SK-N-SH treated with all-trans-retinoic acid at 6 μM for 48 hours (cell line): ENCODE measurements at regions not wholly inside any gene's neighbourhood (a gene's known extent, or its start where the extent isn't known, plus 50 kb on each side); places are given as distances from the start of the nearest gene placed in this dataset.

Experiments used
- ATAC-seq: fragments of 200-7000 bp; cut with Tn5 transposase; 3 replicates; pipeline ENCODE4 v1.9.1; 2020; ENCODE audit warnings: mild to moderate bottlenecking, moderate library complexity
- ARNTL ChIP-seq: fragments of 450-650 bp; formaldehyde crosslinking; IDR thresholded peaks from 2 replicates; pipeline ENCODE4 v1.5.0; 2020; ENCODE audit warnings: low read depth, mild to moderate bottlenecking, moderate library complexity, borderline replicate concordance
- BACH2 ChIP-seq: fragments of 250-450 bp; sonication (Bioruptor Pico); IDR thresholded peaks from 2 replicates; pipeline ENCODE4 v1.9.0; 2021; ENCODE audit warnings: mild to moderate bottlenecking, borderline replicate concordance
- CSDC2 ChIP-seq: fragments of 250-450 bp; sonication (Bioruptor Pico); IDR thresholded peaks from 2 replicates; pipeline ENCODE4 v1.5.0; 2020; ENCODE audit warnings: mild to moderate bottlenecking, moderate library complexity
- CSRNP3 ChIP-seq: fragments of 250-450 bp; sonication (Bioruptor Pico); IDR thresholded peaks from 2 replicates; pipeline ENCODE4 v1.5.1; 2021; ENCODE audit warnings: mild to moderate bottlenecking, moderate library complexity
- ESRRG ChIP-seq: fragments of 250-450 bp; sonication (Bioruptor Pico); IDR thresholded peaks from 2 replicates; pipeline ENCODE4 v1.6.1; 2021; ENCODE audit warnings: mild to moderate bottlenecking
- GLIS3 ChIP-seq: fragments of 250-450 bp; sonication (Bioruptor Pico); IDR thresholded peaks from 2 replicates; pipeline ENCODE4 v1.5.0; 2020; ENCODE audit warnings: mild to moderate bottlenecking, moderate library complexity
- OSR1 ChIP-seq: fragments of 250-450 bp; sonication (Bioruptor Pico); IDR thresholded peaks from 2 replicates; pipeline ENCODE4 v1.8.0; 2022; ENCODE audit warnings: moderate library complexity, mild to moderate bottlenecking, inconsistent platforms
- PATZ1 ChIP-seq: fragments of 250-450 bp; sonication (Bioruptor Pico); IDR thresholded peaks from 2 replicates; pipeline ENCODE4 v1.8.0; 2020; ENCODE audit warnings: mild to moderate bottlenecking, moderate library complexity, borderline replicate concordance
- PPARA ChIP-seq: fragments of 250-450 bp; sonication (Bioruptor Pico); IDR thresholded peaks from 2 replicates; pipeline ENCODE4 v1.5.0; 2020; ENCODE audit warnings: mild to moderate bottlenecking, borderline replicate concordance
- RARB ChIP-seq: fragments of 250-450 bp; sonication (Bioruptor Pico); IDR thresholded peaks from 2 replicates; pipeline ENCODE4 v1.8.0; 2021; ENCODE audit warnings: mild to moderate bottlenecking, moderate library complexity
- SNAI2 ChIP-seq: fragments of 250-450 bp; sonication (Bioruptor Pico); IDR thresholded peaks from 2 replicates; pipeline ENCODE4 v1.5.0; 2020; ENCODE audit warnings: mild to moderate bottlenecking, moderate library complexity
- TCF4 ChIP-seq: fragments of 250-450 bp; sonication (Bioruptor Pico); IDR thresholded peaks from 2 replicates; pipeline ENCODE4 v1.8.0; 2021; ENCODE audit warnings: mild to moderate bottlenecking, moderate library complexity, borderline replicate concordance
- TOX ChIP-seq: fragments of 250-450 bp; sonication (Bioruptor Pico); IDR thresholded peaks from 2 replicates; pipeline ENCODE4 v1.8.0; 2021; ENCODE audit warnings: mild to moderate bottlenecking, moderate library complexity, borderline replicate concordance
- ZC3H10 ChIP-seq: fragments of 250-450 bp; sonication (Bioruptor Pico); IDR thresholded peaks from 2 replicates; pipeline ENCODE4 v1.5.1; 2021; ENCODE audit warnings: mild to moderate bottlenecking, moderate library complexity
- ZFP3 ChIP-seq: fragments of 250-450 bp; sonication (Bioruptor Pico); IDR thresholded peaks from 2 replicates; pipeline ENCODE4 v1.5.0; 2020; ENCODE audit warnings: mild to moderate bottlenecking, moderate library complexity
- ZFP30 ChIP-seq: fragments of 450-650 bp; formaldehyde crosslinking; IDR thresholded peaks from 2 replicates; pipeline ENCODE4 v1.5.0; 2022; ENCODE audit warnings: mild to moderate bottlenecking, moderate library complexity
- ZNF565 ChIP-seq: fragments of 450-650 bp; formaldehyde crosslinking; conservative IDR thresholded peaks from 2 replicates; pipeline ENCODE4 v1.5.0; 2020; ENCODE audit warnings: low read depth, mild to moderate bottlenecking, moderate library complexity
- ZNF70 ChIP-seq: fragments of 450-650 bp; formaldehyde crosslinking; IDR thresholded peaks from 2 replicates; pipeline ENCODE4 v1.5.0; 2020; ENCODE audit warnings: mild to moderate bottlenecking, moderate library complexity
- TF ChIP-seq, protein P1 (sequence below): fragments of 250-450 bp; sonication (Bioruptor Pico); IDR thresholded peaks from 2 replicates; pipeline ENCODE4 v1.5.1; 2020; ENCODE audit warnings: low read depth, mild to moderate bottlenecking, moderate library complexity
- TF ChIP-seq, protein P2 (sequence below): fragments of 250-450 bp; sonication (Bioruptor Pico); IDR thresholded peaks from 2 replicates; pipeline ENCODE4 v1.5.0; 2020; ENCODE audit warnings: mild to moderate bottlenecking, moderate library complexity
- TF ChIP-seq, protein P3 (sequence below): fragments of 250-450 bp; sonication (Bioruptor Pico); IDR thresholded peaks from 2 replicates; pipeline ENCODE4 v1.8.0; 2021; ENCODE audit warnings: low read depth, mild to moderate bottlenecking, moderate library complexity, borderline replicate concordance

DNA sequence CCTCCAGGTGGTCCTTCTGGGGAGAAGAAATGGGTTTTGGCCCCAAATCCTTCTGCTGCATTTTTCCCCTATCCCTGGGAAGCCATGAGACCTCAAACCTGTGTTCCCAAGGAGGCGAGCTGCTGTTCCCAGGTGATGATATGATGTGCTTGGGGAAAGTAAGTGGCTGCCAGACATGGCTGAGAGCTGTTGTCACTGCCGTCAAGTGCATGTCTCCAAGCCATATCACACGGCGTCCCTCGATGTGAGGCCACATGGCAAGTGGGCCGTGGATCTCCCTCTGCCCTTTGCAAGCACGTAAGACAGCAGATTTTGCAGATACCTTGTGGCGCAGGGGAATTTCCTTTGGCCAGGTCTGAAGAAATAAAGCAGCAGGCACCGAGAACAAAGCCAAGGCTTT, 103.7 kb upstream of the CD93 start:
- no peak for TF ChIP-seq SNAI2
- no peak for TF ChIP-seq ZC3H10 (CRISPR knock-in tag)
- no peak for TF ChIP-seq CSDC2 (CRISPR knock-in tag)
- no peak for TF ChIP-seq ESRRG (CRISPR knock-in tag)
- TF ChIP-seq TOX (CRISPR knock-in tag) = no peak
- TF ChIP-seq BACH2 = no peak
- TF ChIP-seq RARB (CRISPR knock-in tag) = no peak
- no peak for TF ChIP-seq ZNF70 (CRISPR knock-in tag)
- no peak for TF ChIP-seq CSRNP3
- TF ChIP-seq, protein P1, sequence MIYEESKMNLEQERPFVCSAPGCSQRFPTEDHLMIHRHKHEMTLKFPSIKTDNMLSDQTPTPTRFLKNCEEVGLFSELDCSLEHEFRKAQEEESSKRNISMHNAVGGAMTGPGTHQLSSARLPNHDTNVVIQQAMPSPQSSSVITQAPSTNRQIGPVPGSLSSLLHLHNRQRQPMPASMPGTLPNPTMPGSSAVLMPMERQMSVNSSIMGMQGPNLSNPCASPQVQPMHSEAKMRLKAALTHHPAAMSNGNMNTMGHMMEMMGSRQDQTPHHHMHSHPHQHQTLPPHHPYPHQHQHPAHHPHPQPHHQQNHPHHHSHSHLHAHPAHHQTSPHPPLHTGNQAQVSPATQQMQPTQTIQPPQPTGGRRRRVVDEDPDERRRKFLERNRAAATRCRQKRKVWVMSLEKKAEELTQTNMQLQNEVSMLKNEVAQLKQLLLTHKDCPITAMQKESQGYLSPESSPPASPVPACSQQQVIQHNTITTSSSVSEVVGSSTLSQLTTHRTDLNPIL (CRISPR knock-in tag) = no peak
- no peak for TF ChIP-seq PATZ1 (CRISPR knock-in tag)
- TF ChIP-seq ZFP30 (CRISPR knock-in tag) = no peak
- TF ChIP-seq ARNTL = no peak
- TF ChIP-seq ZNF565 (CRISPR knock-in tag) = no peak
- no peak for TF ChIP-seq GLIS3 (CRISPR knock-in tag)
- TF ChIP-seq OSR1 (CRISPR knock-in tag) = no peak
- ATAC-seq = no peak

- ATAC-seq = no peak
- TF ChIP-seq TCF4 (CRISPR knock-in tag) = no peak
- TF ChIP-seq ZFP30 (CRISPR knock-in tag) = no peak
- TF ChIP-seq ZNF70 (CRISPR knock-in tag) = no peak
- no peak for TF ChIP-seq ESRRG (CRISPR knock-in tag)
- no peak for TF ChIP-seq PATZ1 (CRISPR knock-in tag)
- no peak for TF ChIP-seq RARB (CRISPR knock-in tag)
- TF ChIP-seq BACH2 = no peak
- TF ChIP-seq, protein P2, sequence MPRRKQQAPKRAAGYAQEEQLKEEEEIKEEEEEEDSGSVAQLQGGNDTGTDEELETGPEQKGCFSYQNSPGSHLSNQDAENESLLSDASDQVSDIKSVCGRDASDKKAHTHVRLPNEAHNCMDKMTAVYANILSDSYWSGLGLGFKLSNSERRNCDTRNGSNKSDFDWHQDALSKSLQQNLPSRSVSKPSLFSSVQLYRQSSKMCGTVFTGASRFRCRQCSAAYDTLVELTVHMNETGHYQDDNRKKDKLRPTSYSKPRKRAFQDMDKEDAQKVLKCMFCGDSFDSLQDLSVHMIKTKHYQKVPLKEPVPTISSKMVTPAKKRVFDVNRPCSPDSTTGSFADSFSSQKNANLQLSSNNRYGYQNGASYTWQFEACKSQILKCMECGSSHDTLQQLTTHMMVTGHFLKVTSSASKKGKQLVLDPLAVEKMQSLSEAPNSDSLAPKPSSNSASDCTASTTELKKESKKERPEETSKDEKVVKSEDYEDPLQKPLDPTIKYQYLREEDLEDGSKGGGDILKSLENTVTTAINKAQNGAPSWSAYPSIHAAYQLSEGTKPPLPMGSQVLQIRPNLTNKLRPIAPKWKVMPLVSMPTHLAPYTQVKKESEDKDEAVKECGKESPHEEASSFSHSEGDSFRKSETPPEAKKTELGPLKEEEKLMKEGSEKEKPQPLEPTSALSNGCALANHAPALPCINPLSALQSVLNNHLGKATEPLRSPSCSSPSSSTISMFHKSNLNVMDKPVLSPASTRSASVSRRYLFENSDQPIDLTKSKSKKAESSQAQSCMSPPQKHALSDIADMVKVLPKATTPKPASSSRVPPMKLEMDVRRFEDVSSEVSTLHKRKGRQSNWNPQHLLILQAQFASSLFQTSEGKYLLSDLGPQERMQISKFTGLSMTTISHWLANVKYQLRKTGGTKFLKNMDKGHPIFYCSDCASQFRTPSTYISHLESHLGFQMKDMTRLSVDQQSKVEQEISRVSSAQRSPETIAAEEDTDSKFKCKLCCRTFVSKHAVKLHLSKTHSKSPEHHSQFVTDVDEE (CRISPR knock-in tag) = no peak
- TF ChIP-seq CSRNP3 = no peak
- TF ChIP-seq PPARA (CRISPR knock-in tag) = no peak
- no peak for TF ChIP-seq ZFP3 (CRISPR knock-in tag)
- TF ChIP-seq GLIS3 (CRISPR knock-in tag) = no peak
- TF ChIP-seq, protein P1 (CRISPR knock-in tag) = no peak
- TF ChIP-seq CSDC2 (CRISPR knock-in tag) = no peak
- TF ChIP-seq TOX (CRISPR knock-in tag) = no peak
- TF ChIP-seq, protein P3, sequence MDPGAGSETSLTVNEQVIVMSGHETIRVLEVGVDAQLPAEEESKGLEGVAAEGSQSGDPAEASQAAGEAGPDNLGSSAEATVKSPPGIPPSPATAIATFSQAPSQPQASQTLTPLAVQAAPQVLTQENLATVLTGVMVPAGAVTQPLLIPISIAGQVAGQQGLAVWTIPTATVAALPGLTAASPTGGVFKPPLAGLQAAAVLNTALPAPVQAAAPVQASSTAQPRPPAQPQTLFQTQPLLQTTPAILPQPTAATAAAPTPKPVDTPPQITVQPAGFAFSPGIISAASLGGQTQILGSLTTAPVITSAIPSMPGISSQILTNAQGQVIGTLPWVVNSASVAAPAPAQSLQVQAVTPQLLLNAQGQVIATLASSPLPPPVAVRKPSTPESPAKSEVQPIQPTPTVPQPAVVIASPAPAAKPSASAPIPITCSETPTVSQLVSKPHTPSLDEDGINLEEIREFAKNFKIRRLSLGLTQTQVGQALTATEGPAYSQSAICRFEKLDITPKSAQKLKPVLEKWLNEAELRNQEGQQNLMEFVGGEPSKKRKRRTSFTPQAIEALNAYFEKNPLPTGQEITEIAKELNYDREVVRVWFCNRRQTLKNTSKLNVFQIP (CRISPR knock-in tag) = no peak
- no peak for TF ChIP-seq ZNF565 (CRISPR knock-in tag)
These were observed 103.2 kb upstream of the CD93 start for GRCh38 chr20:23189341-23189740.
